ENCODE measurements at regions not wholly inside any gene's neighbourhood (a gene's known extent, or its start where the extent isn't known, plus 50 kb on each side); places are given as distances from the start of the nearest gene placed in this dataset.

DNA sequence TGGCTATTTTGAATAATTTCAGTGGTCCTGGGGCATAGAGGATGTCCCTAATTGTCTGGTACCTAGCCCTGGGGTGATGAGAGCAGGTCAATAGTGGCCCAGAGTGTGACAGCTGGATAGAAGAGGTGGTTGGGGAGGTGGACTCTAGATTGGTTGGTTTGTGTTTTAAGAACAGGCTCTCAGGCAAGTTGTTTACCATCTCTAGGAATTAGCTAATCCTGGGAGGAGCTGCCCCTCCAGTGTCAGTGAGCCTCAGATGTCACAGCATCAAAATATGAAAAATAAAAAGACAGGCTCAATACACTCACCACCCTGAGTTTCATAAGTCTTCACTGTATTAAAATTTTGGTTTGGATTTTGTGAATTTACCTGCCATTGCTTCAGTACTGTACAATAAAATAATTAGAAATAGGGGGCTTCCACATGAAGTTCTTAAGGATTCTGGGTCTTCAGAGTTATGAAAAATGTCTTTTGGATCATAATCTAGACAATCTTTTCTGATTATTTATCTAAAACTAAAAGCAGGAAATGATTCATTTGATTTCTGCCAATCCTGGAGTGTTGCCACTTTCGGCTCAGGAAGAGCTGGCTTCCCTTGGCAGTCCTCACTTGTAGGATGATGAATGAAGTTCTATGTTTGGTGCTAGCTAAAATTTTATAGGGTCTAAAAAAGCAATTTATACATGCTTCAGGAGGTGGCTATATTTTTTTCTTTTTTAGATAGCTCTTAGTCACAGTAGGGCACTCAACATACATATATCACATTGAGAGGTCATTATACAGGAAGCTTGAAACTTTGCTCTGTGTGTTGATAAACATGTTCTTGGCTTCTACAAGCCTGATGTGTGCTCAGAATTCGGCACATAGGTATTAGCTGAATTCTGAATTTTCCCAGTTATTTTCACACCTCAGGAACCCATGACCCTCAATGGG is 395.1 kb downstream of the RAB28 start:
- Mint-ChIP-seq H3K9me3 (peaks cover 0 to 12% (median 7%) of the 10 kb centered on the region in 7 donors), H3K4me3 (no peak overlapping the region), H3K27me3 (peaks cover 0 to 6% (median 5%) of the 10 kb centered on the region in 3 donors), H3K36me3 (no peaks in the 10 kb centered on the region), H3K4me1 (no peaks in the 10 kb centered on the region), H3K27ac (no peak overlapping the region)
- ATAC-seq (ENCODE audit: low read depth in 2 of 2), result no peak
- DNase-seq, result no peak

DNA sequence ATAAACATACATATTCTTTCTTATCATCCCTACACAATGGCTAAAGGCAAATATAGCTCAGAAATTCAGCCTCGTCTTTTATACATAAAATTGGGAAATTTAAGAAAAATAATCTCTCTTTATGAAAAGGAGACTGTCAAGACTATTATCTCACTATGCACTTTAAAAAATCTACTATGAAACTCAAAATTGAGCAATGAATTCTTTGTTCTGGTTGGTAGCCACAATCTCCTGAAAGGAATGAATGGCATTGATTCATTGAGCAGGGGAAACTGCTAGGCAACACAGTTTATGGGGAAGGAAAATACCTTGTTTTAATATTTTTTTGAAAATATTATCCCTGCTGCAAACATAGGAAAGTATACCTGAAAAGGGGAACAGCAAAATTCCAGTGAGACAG is 397.1 kb downstream of the RAB28 start:
- H3K4me3 Mint-ChIP-seq, result no peak overlapping the region
- peaks cover 9 to 12% of the 10 kb centered on the region in 2 donors for H3K36me3 Mint-ChIP-seq
- peaks cover 0 to 6% (median 5%) of the 10 kb centered on the region in 3 donors for H3K27me3 Mint-ChIP-seq
- H3K9me3 Mint-ChIP-seq, result peaks cover 7 to 23% (median 14%) of the 10 kb centered on the region in 7 donors
- H3K4me1 Mint-ChIP-seq, result no peaks in the 10 kb centered on the region
- DNase-seq (no peak), ATAC-seq (ENCODE audit: low read depth in 2 of 2) (no peak)
- no peak overlapping the region for H3K27ac Mint-ChIP-seq

DNA sequence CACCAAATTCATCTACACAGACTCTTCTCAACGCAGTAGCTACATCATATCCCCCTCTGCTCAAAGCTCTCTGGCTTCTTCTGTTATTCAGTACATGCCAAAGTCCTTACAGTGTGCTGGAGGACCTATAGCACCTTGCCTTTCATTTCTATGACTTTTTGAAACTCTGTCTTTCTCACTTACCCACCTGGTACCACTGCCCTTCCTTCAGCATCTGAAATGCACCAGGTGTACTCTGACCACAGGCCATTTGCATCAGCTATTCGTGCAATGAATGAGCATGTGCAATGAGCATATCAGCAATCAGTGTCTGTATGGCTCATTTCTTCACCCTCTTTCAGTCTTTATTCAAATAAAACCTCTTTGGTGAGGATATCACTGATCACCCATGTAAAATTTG is 399.9 kb downstream of the RAB28 start:
- peaks cover 0 to 6% (median 5%) of the 10 kb centered on the region in 3 donors for H3K27me3 Mint-ChIP-seq
- H3K36me3 Mint-ChIP-seq, result peaks cover 9 to 31% of the 10 kb centered on the region in 2 donors
- peaks cover 15 to 49% (median 34%) of the 10 kb centered on the region in 7 donors for H3K9me3 Mint-ChIP-seq
- H3K27ac Mint-ChIP-seq, result no peak overlapping the region
- no peaks in the 10 kb centered on the region for H3K4me1 Mint-ChIP-seq
- no peak for ATAC-seq (ENCODE audit: low read depth in 2 of 2)
- DNase-seq, result no peak
- H3K4me3 Mint-ChIP-seq, result no peak overlapping the region

DNA sequence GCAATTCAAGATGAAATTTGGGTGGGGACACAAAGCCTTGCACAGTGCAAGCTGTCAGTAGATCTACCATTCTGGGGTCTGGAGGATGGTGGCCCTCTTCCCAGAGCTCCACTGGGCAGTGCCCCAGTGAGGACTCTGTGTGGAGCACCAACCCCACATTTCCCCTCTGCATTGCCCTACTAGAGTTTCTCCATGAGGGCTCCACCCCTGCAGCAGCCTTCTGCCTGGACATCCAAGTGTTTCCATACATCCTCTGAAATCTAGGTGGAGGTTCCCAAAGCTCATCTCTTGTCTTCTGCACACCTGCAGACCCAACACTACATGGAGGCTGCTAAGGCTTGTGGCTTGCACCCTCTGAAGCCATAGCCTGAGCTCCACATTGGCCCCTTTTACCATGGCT is 402.3 kb downstream of the RAB28 start:
- peaks cover 0 to 6% (median 0%) of the 10 kb centered on the region in 3 donors for H3K27me3 Mint-ChIP-seq

DNA sequence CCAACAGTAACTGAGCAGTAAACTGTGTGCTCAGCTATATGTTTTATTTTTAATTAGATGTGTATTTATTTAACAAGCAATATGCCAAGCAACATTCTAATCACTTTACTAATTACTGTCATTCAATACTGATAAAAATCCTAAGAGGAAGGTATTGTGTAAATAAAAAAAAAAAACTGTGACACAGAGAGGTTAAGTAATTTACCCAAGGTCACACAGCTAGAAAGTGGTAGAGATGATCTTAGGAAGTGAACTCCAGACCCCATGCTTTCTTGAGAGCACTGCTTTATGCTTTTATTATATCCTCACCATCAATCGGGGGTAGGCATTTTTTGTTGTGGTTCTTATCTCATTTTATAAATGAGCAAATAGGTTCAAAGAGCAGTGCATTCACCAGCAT is 417.1 kb downstream of the RAB28 start:
- Mint-ChIP-seq H3K4me1 (no peaks in the 10 kb centered on the region), H3K4me3 (no peak overlapping the region), H3K27ac (no peak overlapping the region), H3K9me3 (peaks cover 0 to 3% (median 0%) of the 10 kb centered on the region in 7 donors), H3K36me3 (no peaks in the 10 kb centered on the region), H3K27me3 (no peaks in the 10 kb centered on the region)
- DNase-seq, result no peak
- ATAC-seq (ENCODE audit: low read depth in 2 of 2), result no peak

More for the DNA sequence above, 402.3 kb downstream of the RAB28 start:
- Mint-ChIP-seq H3K4me1 (no peaks in the 10 kb centered on the region), H3K9me3 (peaks cover 15 to 58% (median 38%) of the 10 kb centered on the region in 7 donors), H3K36me3 (peaks cover 9 to 31% of the 10 kb centered on the region in 2 donors), H3K27ac (no peak overlapping the region), H3K4me3 (no peak overlapping the region)
- no peak for DNase-seq
- ATAC-seq (ENCODE audit: low read depth in 2 of 2), result no peak

DNA sequence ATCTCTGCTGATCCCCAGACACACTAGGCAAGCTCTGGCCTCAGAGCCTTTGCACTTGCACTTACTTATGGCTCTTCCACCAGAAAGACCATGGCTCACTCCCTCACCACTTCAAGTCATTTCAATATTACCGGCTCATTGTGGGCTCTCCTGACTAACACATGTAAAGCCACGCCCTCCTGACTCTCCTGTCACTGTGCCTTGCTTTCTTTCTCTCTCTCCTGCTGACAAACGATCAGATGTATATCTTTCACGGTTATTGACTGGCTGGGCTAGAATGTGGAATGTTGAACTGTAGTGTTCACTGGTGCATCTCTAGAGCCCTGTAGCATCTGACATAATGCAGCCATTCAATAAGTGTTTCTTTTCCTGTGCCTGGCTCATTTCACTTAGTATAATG is 425.1 kb downstream of the RAB28 start:
- H3K4me3 Mint-ChIP-seq, result no peak overlapping the region
- H3K4me1 Mint-ChIP-seq, result no peaks in the 10 kb centered on the region
- ATAC-seq (ENCODE audit: low read depth in 2 of 2), result no peak
- DNase-seq, result no peak
- no peaks in the 10 kb centered on the region for H3K36me3 Mint-ChIP-seq
- H3K27ac Mint-ChIP-seq, result no peak overlapping the region
- H3K9me3 Mint-ChIP-seq, result peaks cover 0 to 6% (median 0%) of the 10 kb centered on the region in 7 donors
- H3K27me3 Mint-ChIP-seq, result no peaks in the 10 kb centered on the region

DNA sequence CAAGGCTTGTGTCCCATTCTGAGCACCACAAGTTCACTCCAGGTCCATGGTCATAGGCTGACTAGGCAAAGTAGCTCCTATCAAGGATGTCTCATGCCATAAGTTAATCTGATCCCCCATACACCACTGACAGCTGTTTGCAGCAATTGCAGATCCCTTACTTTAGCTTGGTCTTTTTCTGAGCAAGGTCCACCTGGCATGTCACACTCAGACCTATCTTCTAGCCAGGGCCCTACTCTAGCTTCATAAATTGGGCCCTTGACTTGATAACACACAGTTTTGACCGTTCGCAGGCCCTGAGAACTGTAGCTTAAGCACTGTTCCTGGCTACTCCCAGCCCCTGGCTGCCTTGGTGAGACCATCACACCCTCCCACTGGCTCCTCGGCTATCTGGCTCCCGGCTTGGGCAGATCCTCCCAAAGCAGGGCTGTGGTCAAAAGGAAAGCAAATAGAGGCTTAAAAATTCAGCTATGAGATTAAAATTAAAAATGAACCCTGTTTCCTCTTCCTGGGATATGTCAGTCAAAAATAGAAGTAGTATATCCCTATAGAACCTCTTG is 427.4 kb downstream of the RAB28 start:
- ATAC-seq (ENCODE audit: low read depth in 2 of 2) (no peak), DNase-seq (no peak)
- H3K27me3 Mint-ChIP-seq, result no peaks in the 10 kb centered on the region
- peaks cover 0 to 6% (median 0%) of the 10 kb centered on the region in 7 donors for H3K9me3 Mint-ChIP-seq
- H3K36me3 Mint-ChIP-seq, result no peaks in the 10 kb centered on the region
- H3K27ac Mint-ChIP-seq, result no peak overlapping the region
- H3K4me1 Mint-ChIP-seq, result no peaks in the 10 kb centered on the region
- H3K4me3 Mint-ChIP-seq, result no peak overlapping the region

DNA sequence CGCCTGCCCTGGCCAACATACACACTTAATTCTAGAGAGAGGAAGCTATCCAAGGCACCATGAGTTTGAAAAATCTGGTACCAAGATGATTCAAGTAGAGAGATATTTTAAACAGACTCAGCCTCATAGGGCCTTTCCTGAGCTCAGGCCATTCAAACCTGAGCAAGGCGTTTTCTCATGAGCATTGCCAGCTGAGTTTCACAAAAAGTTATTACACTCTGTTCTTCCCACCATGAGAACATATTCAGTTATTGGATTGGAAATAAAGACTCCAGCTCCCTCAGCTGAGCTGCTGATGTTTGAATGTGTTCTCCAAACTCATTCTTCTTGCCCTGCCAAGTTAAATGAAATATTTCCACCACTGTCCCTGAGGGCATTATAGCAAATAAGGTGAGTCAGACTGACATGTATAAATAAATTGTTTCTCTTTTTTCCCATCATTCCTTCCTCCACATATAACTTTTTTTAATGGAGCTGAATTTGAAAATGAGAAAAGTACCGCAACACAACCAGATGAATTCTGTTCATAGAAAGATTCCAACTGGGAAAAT is 429.6 kb downstream of the RAB28 start:
- Mint-ChIP-seq H3K36me3 (no peaks in the 10 kb centered on the region), H3K9me3 (peaks cover 0 to 9% (median 0%) of the 10 kb centered on the region in 7 donors), H3K27me3 (no peaks in the 10 kb centered on the region), H3K4me1 (no peaks in the 10 kb centered on the region), H3K27ac (no peak overlapping the region), H3K4me3 (no peak overlapping the region)
- ATAC-seq (ENCODE audit: low read depth in 2 of 2), result no peak
- DNase-seq, result no peak

DNA sequence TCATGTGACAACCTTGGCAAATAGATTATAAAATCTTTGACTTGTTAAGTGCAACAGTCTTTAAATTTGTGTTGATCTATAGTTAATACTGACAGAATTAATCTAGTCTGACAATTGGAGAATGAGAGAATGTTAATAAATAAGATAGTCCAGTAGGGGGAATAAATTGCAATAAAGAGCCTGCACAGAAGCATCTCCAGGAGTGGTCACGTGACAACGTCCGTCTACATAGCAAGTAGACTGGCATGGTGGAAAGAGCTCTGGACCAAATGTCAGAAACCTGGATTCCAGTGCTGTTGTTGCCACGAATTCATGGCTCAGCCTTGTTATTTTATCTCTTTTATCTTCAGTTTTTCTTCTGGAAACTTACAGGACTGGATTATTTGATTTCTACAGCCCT is 436.5 kb downstream of the RAB28 start:
- ATAC-seq (ENCODE audit: low read depth in 2 of 2) (no peak), DNase-seq (no peak)
- Mint-ChIP-seq H3K9me3 (peaks cover 0 to 15% (median 9%) of the 10 kb centered on the region in 7 donors), H3K27ac (no peak overlapping the region), H3K4me1 (no peaks in the 10 kb centered on the region), H3K4me3 (no peak overlapping the region), H3K36me3 (no peaks in the 10 kb centered on the region), H3K27me3 (no peaks in the 10 kb centered on the region)

DNA sequence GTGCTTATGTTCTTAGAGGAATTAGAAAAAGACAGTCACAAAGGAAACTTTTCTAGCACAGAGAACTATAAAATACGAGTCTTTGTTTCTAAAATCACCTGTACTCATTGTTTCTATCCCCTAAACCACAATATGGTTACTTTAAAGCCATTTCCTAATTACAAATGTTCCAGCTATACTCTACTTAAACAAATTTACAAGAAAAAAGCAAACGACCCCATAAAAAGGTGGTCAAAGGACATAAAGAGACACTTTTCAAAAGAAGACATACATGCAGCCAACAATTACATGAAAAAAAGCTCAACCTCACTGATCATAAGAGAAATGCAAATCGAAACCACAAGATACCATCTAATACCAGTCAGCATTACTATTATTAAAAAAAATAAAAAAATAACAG is 447.3 kb downstream of the RAB28 start:
- peaks cover 0 to 4% (median 0%) of the 10 kb centered on the region in 3 donors for H3K27me3 Mint-ChIP-seq
- peaks cover 0 to 8% (median 2%) of the 10 kb centered on the region in 7 donors for H3K9me3 Mint-ChIP-seq
- DNase-seq (no peak), ATAC-seq (ENCODE audit: low read depth in 2 of 2) (no peak)
- no peaks in the 10 kb centered on the region for H3K4me1 Mint-ChIP-seq
- H3K4me3 Mint-ChIP-seq, result no peak overlapping the region
- no peaks in the 10 kb centered on the region for H3K36me3 Mint-ChIP-seq
- H3K27ac Mint-ChIP-seq, result no peak overlapping the region

DNA sequence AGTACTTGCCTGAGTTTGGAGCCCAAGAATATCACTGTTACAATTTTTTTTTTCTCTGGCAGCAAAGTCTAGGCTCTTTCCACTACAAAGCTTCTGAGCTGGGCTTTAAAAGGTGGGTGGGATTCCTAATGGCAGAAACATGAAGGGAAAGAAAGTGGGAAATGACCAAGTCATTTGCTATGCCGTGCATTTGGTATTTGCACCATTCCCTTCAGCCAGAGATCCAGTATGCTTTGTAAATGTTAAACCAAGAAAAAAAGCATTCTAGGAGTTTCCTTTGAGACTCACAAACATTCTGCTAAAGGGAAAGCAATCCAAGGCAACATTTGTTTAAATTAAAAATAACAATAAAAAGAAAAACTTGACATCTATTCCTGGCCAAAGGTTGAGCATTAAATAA is 451.2 kb downstream of the RAB28 start:
- DNase-seq (no peak), ATAC-seq (ENCODE audit: low read depth in 2 of 2) (no peak)
- no peaks in the 10 kb centered on the region for H3K36me3 Mint-ChIP-seq
- H3K27me3 Mint-ChIP-seq, result no peaks in the 10 kb centered on the region
- H3K4me3 Mint-ChIP-seq, result no peak overlapping the region
- no peak overlapping the region for H3K27ac Mint-ChIP-seq
- H3K4me1 Mint-ChIP-seq, result no peaks in the 10 kb centered on the region
- H3K9me3 Mint-ChIP-seq, result peaks cover 0 to 8% (median 2%) of the 10 kb centered on the region in 7 donors

DNA sequence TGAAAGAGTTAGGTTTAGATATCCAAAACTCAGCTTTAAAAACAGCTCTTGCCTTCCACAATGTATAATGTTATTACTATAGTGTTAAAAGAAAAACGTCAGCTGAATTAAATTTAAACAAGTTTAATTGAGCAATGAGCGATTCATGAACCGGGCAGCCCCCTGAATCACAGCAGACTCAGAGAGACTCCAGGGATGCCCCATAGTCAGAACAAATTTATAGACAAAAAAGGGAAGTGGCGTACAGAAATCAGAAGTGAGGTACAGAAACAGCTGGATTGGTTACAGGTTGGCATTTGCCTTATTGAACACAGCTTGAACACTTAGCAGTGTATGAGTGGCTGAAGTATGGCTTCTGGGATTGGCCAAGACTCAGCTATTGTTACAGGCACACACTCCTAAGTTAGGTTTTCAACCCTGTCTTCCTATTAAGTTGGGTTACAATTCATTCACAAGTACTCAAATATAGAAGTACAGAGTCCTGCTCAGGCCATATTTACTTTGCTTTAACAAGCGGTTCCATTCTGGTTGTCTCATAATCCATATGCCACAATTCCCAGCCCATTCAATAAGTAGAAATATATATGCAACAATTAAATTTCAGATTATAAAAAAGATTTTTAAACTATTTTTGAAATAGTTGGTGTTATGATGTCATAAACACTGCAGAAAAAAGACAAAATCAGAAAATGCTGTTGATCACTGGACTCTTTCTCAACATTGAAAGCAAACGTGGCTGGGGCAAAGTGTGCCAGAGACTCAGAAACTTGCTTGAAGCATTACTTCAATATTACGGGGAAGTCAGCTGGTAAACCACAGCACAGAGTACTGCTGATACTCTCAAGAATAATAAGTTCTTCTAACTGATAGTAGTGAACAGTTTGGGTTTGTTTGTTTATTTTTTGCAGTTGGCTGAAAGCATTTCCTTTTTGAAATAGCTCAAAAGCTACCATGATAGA is 459.7 kb downstream of the RAB28 start:
- H3K4me1 Mint-ChIP-seq, result no peaks in the 10 kb centered on the region
- no peak overlapping the region for H3K4me3 Mint-ChIP-seq
- ATAC-seq (ENCODE audit: low read depth in 2 of 2) (no peak), DNase-seq (no peak)
- no peaks in the 10 kb centered on the region for H3K36me3 Mint-ChIP-seq
- peaks cover 0 to 13% (median 10%) of the 10 kb centered on the region in 7 donors for H3K9me3 Mint-ChIP-seq
- no peak overlapping the region for H3K27ac Mint-ChIP-seq
- no peaks in the 10 kb centered on the region for H3K27me3 Mint-ChIP-seq
